Endodermal cell (in vitro differentiated cells): ENCODE measurements at regions not wholly inside any gene's neighbourhood (a gene's known extent, or its start where the extent isn't known, plus 50 kb on each side); places are given as distances from the start of the nearest gene placed in this dataset.

Source experiments
- DNase-seq: peaks from one replicate; pipeline ENCODE4 v3.0.0-alpha.2; 2017
- H3K27ac ChIP-seq: 2 replicates; pipeline ENCODE4 v1.5.1; 2013; ENCODE audit warnings: mild to moderate bottlenecking, low read depth, low read length, moderate library complexity
- H3K27me3 ChIP-seq: 2 replicates; pipeline ENCODE4 v1.6.1; 2013; ENCODE audit warnings: mild to moderate bottlenecking, low read length, moderate library complexity; ENCODE audit not compliant: insufficient read depth, control insufficient read depth, poor library complexity, severe bottlenecking
- H3K36me3 ChIP-seq: 2 replicates; pipeline ENCODE4 v1.7.0; 2013; ENCODE audit warnings: mild to moderate bottlenecking, low read length, moderate library complexity; ENCODE audit not compliant: control insufficient read depth, insufficient read depth
- H3K4me1 ChIP-seq: one replicate; pipeline ENCODE4 v1.7.0; 2013; ENCODE audit warnings: low read length; ENCODE audit not compliant: control insufficient read depth, insufficient read depth
- H3K4me3 ChIP-seq: 2 replicates; pipeline ENCODE4 v1.5.1; 2013; ENCODE audit warnings: mild to moderate bottlenecking, low read length, moderate library complexity
- H3K9ac ChIP-seq: 2 replicates; pipeline ENCODE4 v1.6.1; 2013; ENCODE audit warnings: mild to moderate bottlenecking, low read length, moderate library complexity; ENCODE audit not compliant: poor library complexity, severe bottlenecking; ENCODE audit errors: extremely low read depth
- H3K9me3 ChIP-seq: 2 replicates; pipeline ENCODE4 v1.6.1; 2013; ENCODE audit warnings: mild to moderate bottlenecking, low read length, moderate library complexity; ENCODE audit not compliant: control insufficient read depth
- H3K27ac Mint-ChIP-seq: 2 replicates; pipeline ENCODE4 v1.8.0; 2020; ENCODE audit warnings: mixed read lengths
- H3K27me3 Mint-ChIP-seq: 2 replicates; pipeline ENCODE4 v1.8.0; 2021; ENCODE audit warnings: mild to moderate bottlenecking, mixed read lengths; ENCODE audit not compliant: insufficient read depth
- H3K36me3 Mint-ChIP-seq: 2 replicates; pipeline ENCODE4 v1.8.0; 2020; ENCODE audit warnings: low read depth, mixed read lengths
- H3K4me1 Mint-ChIP-seq: 2 replicates; pipeline ENCODE4 v1.8.0; 2020; ENCODE audit warnings: mixed read lengths
- H3K4me3 Mint-ChIP-seq: 2 replicates; pipeline ENCODE4 v1.8.0; 2020; ENCODE audit warnings: mild to moderate bottlenecking, moderate library complexity, mixed read lengths
- H3K9me3 Mint-ChIP-seq: 2 replicates; pipeline ENCODE4 v1.8.0; 2020; ENCODE audit warnings: mild to moderate bottlenecking, mixed read lengths
- CTCF ChIP-seq: fragments of 200-600 bp; sonication (generic); conservative IDR thresholded peaks from 2 replicates; pipeline ENCODE4 v1.5.0; 2021; ENCODE audit warnings: antibody characterized with exemption, mild to moderate bottlenecking
- WGBS, 2 experiments: methylation state at CpG; one replicate each; pipeline versions ENCODE4 v1.1.5 to v1.1.7; 2013; ENCODE audit warnings: missing lambda C conversion rate in 2 of 2, mixed read lengths in 1 of 2; ENCODE audit not compliant: insufficient coverage in 1 of 2, insufficient read length in 1 of 2; 5-methylcytosine and 5-hydroxymethylcytosine counted together

- H3K9me3 Mint-ChIP-seq, result no peaks in the 10 kb centered on the region
- no peaks in the 10 kb centered on the region for H3K36me3 Mint-ChIP-seq
- no peak overlapping the region for H3K4me3 Mint-ChIP-seq
- DNase-seq, result no peak
- H3K9me3 ChIP-seq, result no peaks in the 10 kb centered on the region
- no peaks in the 10 kb centered on the region for H3K27me3 ChIP-seq
- H3K4me1 Mint-ChIP-seq, result peaks cover 12% of the 10 kb centered on the region
- no peak for TF ChIP-seq CTCF
- no peak overlapping the region for H3K9ac ChIP-seq
- no peak overlapping the region for H3K27ac Mint-ChIP-seq
- peaks cover 8% of the 10 kb centered on the region for H3K4me1 ChIP-seq
- no peak overlapping the region for H3K4me3 ChIP-seq
- H3K36me3 ChIP-seq, result no peaks in the 10 kb centered on the region
- no peak overlapping the region for H3K27ac ChIP-seq
- H3K27me3 Mint-ChIP-seq, result no peaks in the 10 kb centered on the region
Observed at GRCh38 chr13:89852570-89852969, 1494.9 kb upstream of the MIR17HG start.

GRCh38 chr13:89856512-89856911 is 1491.0 kb upstream of the MIR17HG start:
- Histone ChIP-seq H3K9ac (no peak overlapping the region), H3K4me3 (no peak overlapping the region), H3K27me3 (no peaks in the 10 kb centered on the region), H3K9me3 (no peaks in the 10 kb centered on the region), H3K4me1 (peaks cover 8% of the 10 kb centered on the region), H3K36me3 (no peaks in the 10 kb centered on the region), H3K27ac (no peak overlapping the region)
- Mint-ChIP-seq H3K27ac (no peak overlapping the region), H3K4me1 (peaks cover 12% of the 10 kb centered on the region), H3K4me3 (no peak overlapping the region), H3K27me3 (no peaks in the 10 kb centered on the region), H3K36me3 (no peaks in the 10 kb centered on the region), H3K9me3 (no peaks in the 10 kb centered on the region)
- 79 to 94% methylated on average over 2 to 4 of the region's 4 CpGs for WGBS, 2 experiments
- no peak for TF ChIP-seq CTCF
- no peak for DNase-seq

- H3K4me3 Mint-ChIP-seq, result no peak overlapping the region
- H3K9me3 ChIP-seq, result no peaks in the 10 kb centered on the region
- peaks cover 12% of the 10 kb centered on the region for H3K4me1 Mint-ChIP-seq
Observed at GRCh38 chr13:89857502-89857901, 1490.0 kb upstream of the MIR17HG start.

More at GRCh38 chr13:89857502-89857901, 1490.0 kb upstream of the MIR17HG start:
- H3K4me3 ChIP-seq, result no peak overlapping the region
- H3K27ac Mint-ChIP-seq, result no peak overlapping the region
- DNase-seq, result no peak
- H3K27ac ChIP-seq, result no peak overlapping the region
- H3K27me3 Mint-ChIP-seq, result no peaks in the 10 kb centered on the region
- no peaks in the 10 kb centered on the region for H3K36me3 ChIP-seq
- 90% methylated on average over 3 of the region's 3 CpGs; no CpG with 5 or more reads in 1 of the 2 experiments for WGBS, 2 experiments
- H3K9ac ChIP-seq, result no peak overlapping the region
- H3K27me3 ChIP-seq, result no peaks in the 10 kb centered on the region
- no peaks in the 10 kb centered on the region for H3K9me3 Mint-ChIP-seq
- peaks cover 8% of the 10 kb centered on the region for H3K4me1 ChIP-seq
- no peak for TF ChIP-seq CTCF
- no peaks in the 10 kb centered on the region for H3K36me3 Mint-ChIP-seq
